NB4 (cell line): ENCODE measurements at regions not wholly inside any gene's neighbourhood (a gene's known extent, or its start where the extent isn't known, plus 50 kb on each side); places are given as distances from the start of the nearest gene placed in this dataset.

Source experiments
- DNase-seq: peaks from one replicate; pipeline ENCODE4 v3.0.0; 2010; ENCODE audit warnings: low read depth
- H3K4me3 ChIP-seq: one replicate; pipeline ENCODE4 v1.5.1; 2011; ENCODE audit warnings: mild to moderate bottlenecking, low read depth, low read length, moderate library complexity
- CTCF ChIP-seq: IDR thresholded peaks from one replicate; pipeline ENCODE4 v1.5.1; 2012; ENCODE audit warnings: low read depth, low read length
- MYC ChIP-seq: IDR thresholded peaks from 2 replicates; pipeline ENCODE4 v1.6.1; 2011; ENCODE audit warnings: low read depth, low read length
- POLR2A ChIP-seq: IDR thresholded peaks from 2 replicates; pipeline ENCODE4 v1.6.1; 2011; ENCODE audit warnings: mild to moderate bottlenecking; ENCODE audit not compliant: insufficient read length; ENCODE audit errors: extremely low read depth
- TF ChIP-seq, protein P1 (sequence below): IDR thresholded peaks from 2 replicates; pipeline ENCODE4 v1.6.1; 2011; ENCODE audit warnings: low read depth, low read length

DNA sequence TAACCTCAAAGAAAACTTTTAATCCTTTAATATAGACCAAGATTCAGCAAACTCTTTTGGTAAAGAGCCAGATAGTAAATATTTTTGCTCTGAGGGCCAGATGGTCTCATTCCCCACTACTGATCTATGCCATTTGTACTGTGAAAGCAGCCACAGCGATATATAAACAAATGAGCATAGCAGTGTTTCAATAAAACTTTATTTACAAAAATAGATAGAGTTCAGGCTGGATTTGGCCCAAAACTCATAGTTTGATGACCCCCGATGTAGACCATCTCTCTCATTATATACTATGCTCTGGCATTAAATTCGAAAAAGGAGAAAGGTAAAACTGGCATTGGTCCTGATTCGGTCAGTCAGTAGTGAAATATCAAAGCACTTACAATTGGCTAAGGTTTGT lies 195.8 kb upstream of the NRIP1 start:
- no peak for DNase-seq
- no peak overlapping the region for H3K4me3 ChIP-seq
- TF ChIP-seq CTCF (no peak), POLR2A (no peak), MYC (no peak)
- TF ChIP-seq, protein P1, sequence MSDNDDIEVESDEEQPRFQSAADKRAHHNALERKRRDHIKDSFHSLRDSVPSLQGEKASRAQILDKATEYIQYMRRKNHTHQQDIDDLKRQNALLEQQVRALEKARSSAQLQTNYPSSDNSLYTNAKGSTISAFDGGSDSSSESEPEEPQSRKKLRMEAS: no peak

GRCh38 chr21:15264084-15264665 lies 199.4 kb upstream of the NRIP1 start:
- H3K4me3 ChIP-seq: no peak overlapping the region
- DNase-seq: no peak
- no peak for TF ChIP-seq MYC
- TF ChIP-seq, protein P1: no peak
- no peak for TF ChIP-seq CTCF
- TF ChIP-seq POLR2A: no peak

- H3K4me3 ChIP-seq: no peak overlapping the region
- DNase-seq: no peak
- TF ChIP-seq MYC (no peak), POLR2A (no peak), CTCF (no peak)
- TF ChIP-seq, protein P1: no peak
Measured at GRCh38 chr21:15272171-15272570, 207.4 kb upstream of the NRIP1 start.

- DNase-seq: no peak
- no peak overlapping the region for H3K4me3 ChIP-seq
- TF ChIP-seq CTCF (no peak), POLR2A (no peak), MYC (no peak)
- TF ChIP-seq, protein P1: no peak
Measured at GRCh38 chr21:15272591-15272990, 207.8 kb upstream of the NRIP1 start.

DNA sequence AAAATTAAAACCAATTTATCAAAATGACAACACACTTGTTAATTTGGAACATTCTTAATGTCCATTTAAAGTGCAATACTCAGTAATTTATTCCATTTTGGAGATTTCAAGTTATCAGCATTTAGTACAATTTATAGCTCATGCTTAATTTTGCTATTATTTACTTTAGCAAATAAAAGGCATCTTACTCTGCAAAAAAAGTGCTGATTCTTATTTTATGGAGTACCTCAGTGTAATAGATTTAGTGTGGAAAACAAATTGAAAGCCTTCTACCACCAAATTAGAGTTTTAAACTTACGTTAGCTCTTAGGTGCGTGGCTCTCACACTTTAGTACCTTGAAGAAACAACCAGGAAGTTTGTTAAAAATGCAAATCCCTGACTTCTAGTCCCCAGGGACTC lies 208.4 kb upstream of the NRIP1 start:
- TF ChIP-seq, protein P1: no peak
- TF ChIP-seq CTCF: no peak
- no peak for TF ChIP-seq MYC
- no peak for TF ChIP-seq POLR2A
- no peak overlapping the region for H3K4me3 ChIP-seq
- no peak for DNase-seq
